Peyer's patch (tissue), 4 donors: ENCODE measurements at regions not wholly inside any gene's neighbourhood (a gene's known extent, or its start where the extent isn't known, plus 50 kb on each side); places are given as distances from the start of the nearest gene placed in this dataset.

Experiments
- CTCF ChIP-seq, 6 experiments: fragments of 450-650 bp in 4 of 6; fragments of 200-600 bp in 2 of 6; sonication (generic) in 1 of 6; IDR thresholded peaks; one replicate each; pipeline ENCODE4 v1.5.1; 2017 to 2019; ENCODE audit warnings: antibody characterized with exemption in 6 of 6, mild to moderate bottlenecking in 3 of 6, moderate library complexity in 1 of 6
- POLR2A ChIP-seq, 2 donors: fragments of 450-650 bp; IDR thresholded peaks; one replicate each; pipeline ENCODE4 v1.5.1; 2017; ENCODE audit warnings: antibody characterized with exemption in 2 of 2, mild to moderate bottlenecking in 2 of 2, moderate library complexity in 2 of 2

GRCh38 chr6:16042751-16043150 is 86.1 kb upstream of the MYLIP start:
- TF ChIP-seq CTCF (IDR thresholded peaks at IDR 0.05) (no peak), POLR2A (IDR thresholded peaks at IDR 0.05) (no peak)
